IMR-90 (cell line): ENCODE measurements at regions not wholly inside any gene's neighbourhood (a gene's known extent, or its start where the extent isn't known, plus 50 kb on each side); places are given as distances from the start of the nearest gene placed in this dataset.

Source experiments
- BHLHE40 ChIP-seq: fragments of 150-350 bp; IDR thresholded peaks from 2 replicates; pipeline ENCODE4 v1.6.1; 2016; ENCODE audit warnings: mild to moderate bottlenecking, low read depth, low read length
- CEBPB ChIP-seq: IDR thresholded peaks from 2 replicates; pipeline ENCODE4 v1.6.1; 2012; ENCODE audit warnings: low read depth, low read length, improper control_type of control experiment
- CHD1 ChIP-seq: IDR thresholded peaks from 2 replicates; pipeline ENCODE4 v1.6.1; 2012; ENCODE audit warnings: low read depth, low read length, improper control_type of control experiment
- CTCF ChIP-seq: conservative IDR thresholded peaks from 2 replicates; pipeline ENCODE4 v1.5.1; 2012; ENCODE audit warnings: mild to moderate bottlenecking, low read depth, low read length, improper control_type of control experiment
- ELK1 ChIP-seq: fragments of 150-350 bp; IDR thresholded peaks from 2 replicates; pipeline ENCODE4 v1.6.1; 2016; ENCODE audit warnings: low read depth, mild to moderate bottlenecking, low read length, moderate library complexity, borderline replicate concordance
- MAFK ChIP-seq: IDR thresholded peaks from 2 replicates; pipeline ENCODE4 v1.6.1; 2012; ENCODE audit warnings: low read depth, low read length, improper control_type of control experiment
- MAZ ChIP-seq: IDR thresholded peaks from 2 replicates; pipeline ENCODE4 v1.6.1; 2012; ENCODE audit warnings: low read depth, mild to moderate bottlenecking, low read length, improper control_type of control experiment, moderate library complexity, borderline replicate concordance
- MXI1 ChIP-seq: IDR thresholded peaks from 2 replicates; pipeline ENCODE4 v1.6.1; 2012; ENCODE audit warnings: low read depth, mild to moderate bottlenecking, low read length, moderate library complexity, borderline replicate concordance
- NFE2L2 ChIP-seq: fragments of 150-350 bp; IDR thresholded peaks from 2 replicates; pipeline ENCODE4 v1.6.1; 2016; ENCODE audit warnings: low read depth, mild to moderate bottlenecking, low read length
- POLR2A ChIP-seq: IDR thresholded peaks from 2 replicates; pipeline ENCODE4 v1.6.1; 2012; ENCODE audit warnings: mild to moderate bottlenecking, low read depth, low read length
- RAD21 ChIP-seq: IDR thresholded peaks from 2 replicates; pipeline ENCODE4 v1.6.1; 2012; ENCODE audit warnings: low read length, improper control_type of control experiment
- RFX5 ChIP-seq: IDR thresholded peaks from 2 replicates; pipeline ENCODE4 v1.8.0; 2012; ENCODE audit warnings: low read depth, mild to moderate bottlenecking, low read length, moderate library complexity
- SMC3 ChIP-seq: fragments of 150-350 bp; IDR thresholded peaks from 2 replicates; pipeline ENCODE4 v1.6.1; 2016; ENCODE audit warnings: low read depth, mild to moderate bottlenecking, antibody characterized with exemption, low read length, moderate library complexity
- USF2 ChIP-seq: fragments of 150-350 bp; IDR thresholded peaks from 2 replicates; pipeline ENCODE4 v1.6.1; 2017; ENCODE audit warnings: mild to moderate bottlenecking, antibody characterized with exemption, low read length, low read depth

GRCh38 chr5:168052686-168053085 is 238.8 kb upstream of the WWC1 start:
- TF ChIP-seq CTCF (no peak), SMC3 (no peak), RAD21 (no peak), POLR2A (no peak), USF2 (no peak), CEBPB (no peak), NFE2L2 (no peak), MXI1 (no peak), MAZ (no peak), RFX5 (no peak), ELK1 (no peak), BHLHE40 (no peak), MAFK (no peak), CHD1 (no peak)
